HG02763 (cell line): ENCODE measurements at regions not wholly inside any gene's neighbourhood (a gene's known extent, or its start where the extent isn't known, plus 50 kb on each side); places are given as distances from the start of the nearest gene placed in this dataset.

ENCODE experiments used
- ATAC-seq: cut with Tn5 transposase; IDR thresholded peaks from one replicate; pipeline ENCODE4 v1.9.1; 2021; ENCODE audit warnings: mild to moderate bottlenecking, moderate library complexity; ENCODE audit not compliant: unreplicated experiment

- no peak for ATAC-seq
Measured at GRCh38 chr18:39698436-39698835, 2132.8 kb upstream of the CELF4 start.

GRCh38 chr18:39693359-39693758 is 2127.8 kb upstream of the CELF4 start:
- ATAC-seq, result no peak

- ATAC-seq, result no peak
Measured at GRCh38 chr18:39692367-39693015, 2126.9 kb upstream of the CELF4 start.

GRCh38 chr18:39685303-39685902 is 2119.8 kb upstream of the CELF4 start:
- no peak for ATAC-seq

- no peak for ATAC-seq
Measured at GRCh38 chr18:39681061-39681460, 2115.5 kb upstream of the CELF4 start.

GRCh38 chr18:39675906-39676305 is 2110.3 kb upstream of the CELF4 start:
- no peak for ATAC-seq

- no peak for ATAC-seq
Measured at GRCh38 chr18:39675368-39675767, 2109.8 kb upstream of the CELF4 start.

- no peak for ATAC-seq
Measured at GRCh38 chr18:39672171-39672570, 2106.6 kb upstream of the CELF4 start.

- ATAC-seq, result no peak
Measured at GRCh38 chr18:39667905-39668304, 2102.3 kb upstream of the CELF4 start.

- no peak for ATAC-seq
Measured at GRCh38 chr18:39666541-39666940, 2100.9 kb upstream of the CELF4 start.

- ATAC-seq, result no peak
Measured at GRCh38 chr18:39661856-39662366, 2096.3 kb upstream of the CELF4 start.

GRCh38 chr18:39660141-39660540 is 2094.5 kb upstream of the CELF4 start:
- no peak for ATAC-seq

GRCh38 chr18:39655341-39655740 is 2089.7 kb upstream of the CELF4 start:
- no peak for ATAC-seq

GRCh38 chr18:39653221-39653620 is 2087.6 kb upstream of the CELF4 start:
- ATAC-seq, result no peak

- no peak for ATAC-seq
Measured at GRCh38 chr18:39648616-39649015, 2083.0 kb upstream of the CELF4 start.

- no peak for ATAC-seq
Measured at GRCh38 chr18:39647627-39648534, 2082.3 kb upstream of the CELF4 start.

- no peak for ATAC-seq
Measured at GRCh38 chr18:39638224-39638623, 2072.6 kb upstream of the CELF4 start.

GRCh38 chr18:39636931-39637330 is 2071.3 kb upstream of the CELF4 start:
- no peak for ATAC-seq

GRCh38 chr18:39635966-39636365 is 2070.4 kb upstream of the CELF4 start:
- ATAC-seq, result no peak

- no peak for ATAC-seq
Measured at GRCh38 chr18:39635192-39635591, 2069.6 kb upstream of the CELF4 start.

- ATAC-seq, result no peak
Measured at GRCh38 chr18:39627936-39628335, 2062.3 kb upstream of the CELF4 start.

GRCh38 chr18:39624961-39625360 is 2059.4 kb upstream of the CELF4 start:
- no peak for ATAC-seq
